Left lung (tissue), 4 donors: ENCODE measurements at regions not wholly inside any gene's neighbourhood (a gene's known extent, or its start where the extent isn't known, plus 50 kb on each side); places are given as distances from the start of the nearest gene placed in this dataset.

Experiments used
- ATAC-seq: fragments of 200-7000 bp; cut with Tn5 transposase; one replicate; pipeline ENCODE4 v1.9.1; 2020; ENCODE audit warnings: moderate library complexity
- DNase-seq, 4 donors: peaks; one replicate each; pipeline ENCODE4 v3.0.0-alpha.2; 2013 to 2020
- H3K27ac ChIP-seq, 2 donors: fragments of 200-600 bp; sonication (generic) in 1 of 2; one replicate each; pipeline versions ENCODE4 v1.5.0 to v1.8.0; 2020 to 2021
- H3K27me3 ChIP-seq, 2 donors: fragments of 200-600 bp; sonication (generic) in 1 of 2; one replicate each; pipeline versions ENCODE4 v1.5.0 to v1.8.0; 2020 to 2021
- H3K36me3 ChIP-seq, 2 donors: fragments of 200-600 bp; sonication (generic) in 1 of 2; one replicate each; pipeline versions ENCODE4 v1.5.0 to v1.8.0; 2020 to 2021
- H3K4me1 ChIP-seq, 2 donors: fragments of 200-600 bp; one replicate each; pipeline ENCODE4 v1.8.0; 2021
- H3K4me3 ChIP-seq, 2 donors: fragments of 200-600 bp; sonication (generic) in 1 of 2; one replicate each; pipeline versions ENCODE4 v1.5.0 to v1.8.0; 2020 to 2021; ENCODE audit warnings: mild to moderate bottlenecking in 1 of 2
- H3K9me3 ChIP-seq, 2 donors: fragments of 200-600 bp; sonication (generic) in 1 of 2; one replicate each; pipeline versions ENCODE4 v1.5.0 to v1.8.0; 2020 to 2021
- intact Hi-C, 2 donors: fragments of 100-400 bp; cut with DNase I; formaldehyde crosslinking; loops; one replicate each; pipeline versions ENCODE4 v1.11.2 to v1.14.2; 2022
- TF ChIP-seq, protein P1 (sequence below), 2 donors: fragments of 200-600 bp; sonication (generic) in 1 of 2; IDR thresholded peaks; one replicate each; pipeline versions ENCODE4 v1.5.0 to v1.8.0; 2021; ENCODE audit warnings: antibody characterized with exemption in 2 of 2
- donor health status: DM: no; HTN: yes; CAD: no.
- donor health status: DM: no; HTN: no; CAD: no.

DNA sequence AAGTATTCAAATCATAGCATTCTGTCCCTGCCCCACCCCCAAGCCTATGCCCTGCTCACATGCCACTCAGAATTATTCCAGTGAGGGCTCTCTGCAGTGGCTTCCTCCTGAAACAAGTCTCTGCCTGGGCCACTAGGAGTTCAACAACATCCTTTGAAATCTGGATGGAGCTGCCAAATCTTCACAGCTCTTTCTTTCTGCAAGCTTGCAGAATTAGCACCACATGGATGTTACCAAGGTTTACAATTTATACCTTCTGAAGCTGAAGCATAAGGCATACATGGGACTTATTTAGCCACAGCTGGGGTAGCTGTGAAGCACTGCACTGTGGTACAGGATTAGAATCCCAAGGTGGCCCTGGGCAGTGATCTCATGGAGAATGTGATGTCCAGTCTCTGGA is 577.5 kb downstream of the CD109 start:
- no peaks in the 10 kb centered on the region for H3K4me1 ChIP-seq
- ATAC-seq (no peak), DNase-seq (no peak)
- no peaks in the 10 kb centered on the region for H3K36me3 ChIP-seq
- no peak overlapping the region for H3K27ac ChIP-seq
- TF ChIP-seq, protein P1, sequence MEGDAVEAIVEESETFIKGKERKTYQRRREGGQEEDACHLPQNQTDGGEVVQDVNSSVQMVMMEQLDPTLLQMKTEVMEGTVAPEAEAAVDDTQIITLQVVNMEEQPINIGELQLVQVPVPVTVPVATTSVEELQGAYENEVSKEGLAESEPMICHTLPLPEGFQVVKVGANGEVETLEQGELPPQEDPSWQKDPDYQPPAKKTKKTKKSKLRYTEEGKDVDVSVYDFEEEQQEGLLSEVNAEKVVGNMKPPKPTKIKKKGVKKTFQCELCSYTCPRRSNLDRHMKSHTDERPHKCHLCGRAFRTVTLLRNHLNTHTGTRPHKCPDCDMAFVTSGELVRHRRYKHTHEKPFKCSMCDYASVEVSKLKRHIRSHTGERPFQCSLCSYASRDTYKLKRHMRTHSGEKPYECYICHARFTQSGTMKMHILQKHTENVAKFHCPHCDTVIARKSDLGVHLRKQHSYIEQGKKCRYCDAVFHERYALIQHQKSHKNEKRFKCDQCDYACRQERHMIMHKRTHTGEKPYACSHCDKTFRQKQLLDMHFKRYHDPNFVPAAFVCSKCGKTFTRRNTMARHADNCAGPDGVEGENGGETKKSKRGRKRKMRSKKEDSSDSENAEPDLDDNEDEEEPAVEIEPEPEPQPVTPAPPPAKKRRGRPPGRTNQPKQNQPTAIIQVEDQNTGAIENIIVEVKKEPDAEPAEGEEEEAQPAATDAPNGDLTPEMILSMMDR (IDR thresholded peaks at IDR 0.05): no peak
- H3K4me3 ChIP-seq: no peak overlapping the region
- intact Hi-C loops: no loop called here
- no peaks in the 10 kb centered on the region for H3K9me3 ChIP-seq
- H3K27me3 ChIP-seq: no peaks in the 10 kb centered on the region

DNA sequence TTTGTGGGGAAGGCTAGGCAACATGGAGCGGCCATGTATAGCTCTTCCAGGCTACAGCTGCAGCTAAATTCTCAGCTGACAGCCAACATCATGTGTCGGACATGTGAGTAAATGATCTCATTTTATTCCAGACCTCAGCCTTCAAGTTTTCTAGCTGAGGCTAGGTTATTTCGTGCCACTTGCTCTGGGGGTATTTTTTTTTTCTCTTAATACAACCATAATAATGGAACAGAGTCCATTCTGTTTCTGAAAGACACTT is 573.5 kb downstream of the CD109 start:
- H3K27me3 ChIP-seq: no peaks in the 10 kb centered on the region
- no peak for DNase-seq
- no peaks in the 10 kb centered on the region for H3K4me1 ChIP-seq
- TF ChIP-seq, protein P1 (IDR thresholded peaks at IDR 0.05): no peak
- no peaks in the 10 kb centered on the region for H3K9me3 ChIP-seq
- no peaks in the 10 kb centered on the region for H3K36me3 ChIP-seq
- intact Hi-C loops: no loop called here
- ATAC-seq: no peak
- no peak overlapping the region for H3K27ac ChIP-seq
- no peak overlapping the region for H3K4me3 ChIP-seq

DNA sequence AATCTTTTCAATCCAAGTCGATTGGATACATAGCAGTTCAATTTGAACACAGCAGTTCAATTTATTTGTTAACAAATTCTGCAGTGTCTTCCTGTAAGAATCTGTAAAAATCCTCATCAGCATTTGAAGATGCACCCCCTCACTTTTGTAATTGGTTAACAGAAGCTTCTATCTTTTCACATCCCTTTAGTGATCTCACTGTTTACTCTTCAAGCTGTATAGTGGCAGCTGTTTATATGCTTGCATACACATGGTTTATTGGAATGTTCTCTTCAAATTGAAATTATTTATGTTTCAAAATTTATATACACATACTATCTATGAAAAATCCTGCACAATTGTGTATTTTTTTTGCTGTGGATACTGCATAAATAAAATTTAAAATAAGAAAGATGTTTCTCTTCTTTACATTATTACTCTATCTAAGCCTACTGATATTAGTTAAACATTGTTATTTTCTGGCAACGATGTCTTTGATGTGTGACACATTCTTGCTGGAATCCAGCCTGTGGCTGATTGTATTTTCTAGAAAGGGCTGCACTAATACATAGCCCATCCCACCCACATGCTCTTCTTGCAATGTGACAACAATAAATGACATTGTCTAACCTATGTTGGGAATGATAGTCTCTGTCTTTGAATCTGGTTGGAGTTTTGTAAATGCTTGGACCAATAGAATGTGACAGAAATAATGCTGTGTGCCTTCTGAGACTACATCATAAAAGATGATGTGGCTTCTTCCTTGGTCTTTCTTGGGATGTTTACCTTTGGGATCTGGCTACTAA is 573.0 kb downstream of the CD109 start:
- TF ChIP-seq, protein P1 (IDR thresholded peaks at IDR 0.05): no peak
- Histone ChIP-seq H3K4me1 (no peaks in the 10 kb centered on the region), H3K36me3 (no peaks in the 10 kb centered on the region), H3K9me3 (no peaks in the 10 kb centered on the region), H3K4me3 (no peak overlapping the region), H3K27me3 (no peaks in the 10 kb centered on the region), H3K27ac (no peak overlapping the region)
- intact Hi-C loops: no loop called here
- DNase-seq (no peak), ATAC-seq (no peak)

DNA sequence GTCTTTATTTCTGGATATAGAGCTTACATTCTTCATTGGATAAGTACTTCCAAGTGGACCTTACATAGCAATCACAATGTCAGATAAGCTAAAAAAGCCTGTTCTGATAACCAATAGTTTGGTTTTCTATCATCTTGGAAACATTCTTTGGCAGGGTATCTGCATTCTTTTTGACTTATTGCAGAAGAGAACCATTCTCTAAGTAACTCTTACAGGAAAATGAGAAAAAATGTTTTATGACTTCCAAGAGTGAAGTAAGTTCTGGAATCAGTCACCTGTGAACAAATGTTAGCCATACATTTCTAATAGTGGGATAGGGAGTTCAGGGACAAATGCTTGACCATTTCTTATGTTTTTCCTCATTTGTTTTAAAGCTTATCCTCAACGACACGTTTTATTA is 564.0 kb downstream of the CD109 start:
- Histone ChIP-seq H3K4me3 (no peak overlapping the region), H3K27me3 (no peaks in the 10 kb centered on the region), H3K27ac (no peak overlapping the region), H3K36me3 (no peaks in the 10 kb centered on the region), H3K9me3 (no peaks in the 10 kb centered on the region), H3K4me1 (no peaks in the 10 kb centered on the region)
- ATAC-seq: no peak
- TF ChIP-seq, protein P1 (IDR thresholded peaks at IDR 0.05): no peak
- DNase-seq: no peak
- intact Hi-C loops: no loop called here

DNA sequence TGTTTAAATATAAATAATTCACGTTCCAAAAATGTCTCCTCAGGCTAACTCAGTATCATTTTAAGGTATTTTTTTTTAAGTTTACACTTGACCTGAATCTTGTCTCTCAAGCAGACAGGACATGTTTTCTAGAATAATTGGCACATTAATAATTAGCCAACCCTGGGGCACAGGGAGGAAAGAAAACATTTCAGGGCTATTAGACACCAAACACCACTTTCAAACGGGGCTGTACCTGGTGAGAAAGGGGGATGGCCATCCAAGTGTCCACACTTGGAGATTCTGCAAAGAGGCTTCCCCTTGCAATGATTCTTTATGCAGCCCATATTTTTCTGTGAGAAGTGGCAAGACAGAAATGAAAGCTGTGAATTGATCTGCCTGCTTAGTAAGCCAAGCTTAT is 560.8 kb downstream of the CD109 start:
- TF ChIP-seq, protein P1 (IDR thresholded peaks at IDR 0.05): no peak
- ATAC-seq: no peak
- Histone ChIP-seq H3K4me1 (no peaks in the 10 kb centered on the region), H3K9me3 (no peaks in the 10 kb centered on the region), H3K27me3 (no peaks in the 10 kb centered on the region), H3K36me3 (no peaks in the 10 kb centered on the region), H3K27ac (no peak overlapping the region), H3K4me3 (no peak overlapping the region)
- intact Hi-C loops: no loop called here
- no peak for DNase-seq
